Stimulated activated CD8-positive, alpha-beta memory T cell treated with anti-CD3 and anti-CD28 coated beads, Interleukin-7, amount 100 ng/mL, for 24 hours (primary cell): ENCODE measurements at regions not wholly inside any gene's neighbourhood (a gene's known extent, or its start where the extent isn't known, plus 50 kb on each side); places are given as distances from the start of the nearest gene placed in this dataset.

ENCODE experiments used
- DNase-seq: peaks from one replicate; pipeline ENCODE4 v3.0.0-alpha.2; 2020; ENCODE audit warnings: low read depth

DNA sequence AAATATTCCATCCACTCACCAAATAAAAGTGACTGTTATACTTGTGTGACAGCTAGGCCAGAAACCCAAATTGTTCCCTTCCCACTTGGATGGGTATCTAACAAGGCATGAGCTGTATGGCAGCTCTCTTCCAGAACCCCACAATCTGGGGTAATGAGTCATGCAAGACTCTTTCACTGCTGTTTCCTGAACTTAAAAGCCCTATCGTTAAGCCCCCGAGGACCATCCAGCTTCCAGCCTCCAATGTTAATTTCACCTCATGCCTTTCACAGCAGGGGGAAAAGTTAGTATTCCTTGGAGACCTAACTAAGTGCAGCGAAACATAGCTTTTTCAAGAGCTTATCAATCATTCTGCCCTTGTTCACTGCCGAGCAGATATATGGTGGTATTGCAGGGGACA, 368.6 kb upstream of the HSFY2 start:
- no peak for DNase-seq

DNA sequence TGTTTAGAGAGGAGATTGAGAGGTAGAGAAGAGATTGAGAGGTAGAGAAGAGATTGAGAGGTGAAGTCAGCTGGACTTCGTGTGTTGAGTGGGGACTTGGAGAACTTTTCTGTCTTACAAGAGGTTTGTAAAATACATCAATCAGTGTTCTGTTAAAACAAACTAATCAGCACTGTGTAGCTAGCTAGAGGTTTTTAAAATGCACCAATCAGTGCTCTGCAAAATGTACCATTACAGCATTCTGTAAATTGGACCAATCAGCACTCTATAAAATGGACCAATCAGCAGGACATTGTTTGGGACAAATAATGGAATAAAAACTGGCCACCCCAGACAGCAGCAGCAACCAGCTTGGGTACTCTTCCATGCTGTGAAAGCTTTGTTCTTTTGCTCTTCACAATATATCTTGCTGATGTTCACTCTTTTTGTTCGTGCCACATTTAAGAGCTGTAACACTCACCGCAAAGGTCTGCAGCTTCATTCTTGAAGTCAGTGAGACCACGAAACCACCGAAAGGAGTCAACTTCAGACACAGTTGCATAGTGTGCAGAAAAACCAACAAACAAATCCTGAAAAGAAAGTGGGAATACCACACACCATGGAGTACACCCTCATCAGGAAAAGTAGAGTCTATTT, 366.9 kb upstream of the HSFY2 start:
- no peak for DNase-seq

DNA sequence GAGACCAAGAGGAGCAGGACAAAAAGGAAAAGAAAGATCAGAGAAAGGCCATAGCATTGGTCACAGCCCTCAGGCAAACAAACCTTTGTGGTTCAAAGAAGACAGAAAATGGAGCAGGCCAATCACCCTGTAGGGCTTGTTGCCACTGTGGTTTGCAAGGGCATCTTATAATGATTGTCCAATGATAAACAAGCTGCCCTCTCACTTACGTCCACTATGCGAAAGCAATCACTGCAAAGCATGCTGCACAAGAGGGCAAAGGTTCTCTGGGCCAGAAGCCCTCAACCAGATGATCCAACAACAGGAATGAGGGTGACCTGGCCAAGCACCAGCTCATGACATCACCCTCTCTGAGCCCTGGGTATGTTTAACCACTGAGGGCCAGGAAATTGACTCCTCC, 360.9 kb upstream of the HSFY2 start:
- no peak for DNase-seq

DNA sequence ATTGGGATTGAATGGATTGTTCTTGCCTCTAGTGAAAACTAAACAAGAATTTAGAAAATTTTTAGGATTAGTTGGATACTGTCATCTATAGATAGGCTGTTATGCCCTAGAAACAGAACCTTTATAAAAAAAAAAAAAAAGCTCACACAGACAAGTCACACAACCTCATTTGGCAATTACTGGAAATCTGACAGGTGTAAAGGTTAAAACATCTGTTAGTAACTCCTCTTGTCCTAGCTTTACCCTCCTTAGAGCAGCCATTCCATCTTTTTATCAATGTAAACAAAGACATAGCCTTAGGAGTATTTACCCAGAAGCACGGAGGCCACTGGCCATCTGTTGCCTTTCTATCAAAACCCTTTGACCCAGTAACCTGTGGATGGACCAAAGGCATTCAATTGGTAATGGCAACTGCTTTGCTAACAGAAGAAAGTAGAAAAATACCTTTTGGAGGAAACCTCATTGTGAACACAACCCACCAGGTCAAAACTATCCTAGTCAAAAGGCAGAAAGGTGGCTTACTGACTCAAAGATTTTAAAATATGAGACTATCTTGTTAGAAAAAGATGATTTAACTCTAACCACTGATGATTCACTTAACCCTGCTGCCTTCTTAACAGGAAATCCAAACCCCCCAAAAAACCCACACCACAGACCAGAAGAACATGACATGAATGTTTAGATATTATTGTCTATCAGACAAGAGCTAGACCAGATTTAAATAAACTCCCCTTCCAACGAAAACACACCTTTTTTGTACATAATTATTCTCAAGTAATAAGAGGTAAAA, 357.2 kb upstream of the HSFY2 start:
- DNase-seq = no peak

DNA sequence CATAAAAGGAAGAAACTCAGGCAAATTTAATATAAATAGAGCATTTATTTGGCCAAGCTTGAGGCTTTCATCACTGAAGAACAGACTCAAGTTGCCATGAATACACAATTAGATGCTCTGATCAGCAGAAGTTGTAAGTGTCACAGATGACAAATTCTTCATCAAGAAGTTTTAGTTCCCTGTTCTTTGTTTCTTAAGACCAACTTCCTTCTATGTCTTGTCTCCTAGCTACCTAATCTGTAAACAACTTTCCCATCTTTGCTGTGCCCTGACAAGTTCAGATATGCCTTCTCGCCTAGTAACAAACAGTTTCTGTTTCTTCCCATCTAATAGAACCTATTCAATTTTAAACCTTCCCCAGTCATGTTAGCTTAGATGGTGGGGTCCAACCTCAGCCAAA, 353.4 kb upstream of the HSFY2 start:
- no peak for DNase-seq

DNA sequence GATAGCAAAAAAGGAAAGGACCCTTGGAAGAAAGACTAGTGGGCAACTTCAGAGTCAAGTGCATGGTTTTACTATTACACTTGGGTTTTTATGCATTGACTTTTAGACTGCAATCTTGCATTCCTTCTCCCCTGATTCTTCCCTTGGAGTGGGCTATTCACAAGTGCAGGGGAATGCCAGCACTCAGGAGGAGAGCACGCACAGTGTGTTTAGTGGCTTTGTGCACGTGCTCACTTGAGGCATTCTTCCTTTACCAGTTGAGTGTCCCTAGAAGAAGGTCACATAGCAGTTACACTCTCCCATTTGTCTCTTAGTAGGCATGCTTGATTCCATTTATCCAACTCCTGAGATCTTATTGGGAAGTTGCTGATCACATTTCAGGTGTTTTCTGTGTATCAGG, 351.1 kb upstream of the HSFY2 start:
- DNase-seq = no peak

DNA sequence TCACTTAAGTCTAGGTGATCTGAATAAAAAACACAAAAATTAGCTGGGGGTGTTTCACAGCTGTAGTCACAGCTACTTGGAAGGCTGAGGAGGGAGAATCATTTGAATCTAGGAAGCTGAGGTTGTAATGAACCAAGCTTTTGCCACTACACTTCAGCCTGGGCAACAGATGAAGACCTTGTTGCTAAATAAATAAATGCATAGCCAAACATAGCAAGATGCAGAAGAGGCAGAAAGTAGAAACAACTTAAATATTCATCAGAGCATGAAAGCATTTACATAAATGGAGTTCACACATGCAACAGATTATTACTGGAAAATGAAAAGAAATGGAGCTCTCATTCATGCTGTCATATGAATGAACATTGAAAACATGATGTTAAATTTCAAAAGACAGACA, 348.9 kb upstream of the HSFY2 start:
- no peak for DNase-seq

DNA sequence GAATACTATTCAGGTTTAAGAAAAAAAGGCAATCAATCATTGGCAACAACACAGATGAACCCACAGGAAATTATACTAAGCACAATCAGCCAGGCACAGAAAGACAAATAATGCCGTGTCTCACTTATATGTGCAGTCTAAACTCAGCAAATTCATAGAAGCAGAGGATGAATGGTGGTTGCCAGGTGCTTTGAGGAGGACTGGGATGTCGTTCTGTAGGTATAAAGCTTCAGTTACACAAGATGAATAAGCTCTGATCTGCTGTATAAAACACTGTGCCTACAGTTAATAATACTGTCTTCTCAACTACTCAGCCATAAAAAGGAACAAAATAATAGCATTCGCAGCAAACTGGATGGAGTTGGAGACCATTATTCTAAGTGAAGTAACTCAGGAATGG, 324.8 kb upstream of the HSFY2 start:
- no peak for DNase-seq

DNA sequence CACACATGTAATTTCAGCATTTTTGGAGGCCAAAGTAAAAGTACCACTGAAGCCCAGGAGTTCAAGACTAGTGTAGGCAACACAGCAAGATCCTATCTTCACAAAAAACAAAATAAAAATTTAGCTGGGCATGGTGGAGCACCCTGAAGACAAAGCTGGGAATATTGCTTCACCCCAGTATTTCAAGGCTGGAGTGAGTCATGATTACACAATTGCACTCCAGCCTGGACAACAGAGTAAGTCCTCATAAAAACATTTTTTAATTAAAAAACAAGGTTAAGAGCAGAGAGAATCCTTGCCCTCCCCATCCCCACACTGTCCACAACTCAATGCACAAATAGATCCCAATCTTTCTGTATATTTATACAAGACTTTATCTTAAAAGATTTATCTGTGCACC, 321.9 kb upstream of the HSFY2 start:
- DNase-seq = no peak

DNA sequence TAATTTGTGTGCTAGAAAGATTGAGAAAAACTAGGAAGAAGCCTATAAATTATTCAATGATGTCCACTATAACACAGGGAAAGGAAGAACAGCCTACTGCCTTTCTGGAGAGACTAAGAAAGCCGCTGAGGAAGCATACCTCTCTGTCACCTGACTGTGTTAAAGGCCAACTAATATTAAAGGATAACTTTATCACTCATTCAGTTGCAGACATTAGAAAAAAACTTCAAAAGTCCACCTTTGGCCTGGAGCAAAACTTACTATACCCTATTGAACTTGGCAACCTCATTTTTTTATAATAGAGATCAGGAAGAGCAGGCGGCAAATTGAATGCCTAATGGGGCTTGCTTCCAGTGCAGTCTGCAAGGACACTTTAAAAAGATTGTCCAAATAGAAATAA, 309.5 kb upstream of the HSFY2 start:
- DNase-seq = no peak

DNA sequence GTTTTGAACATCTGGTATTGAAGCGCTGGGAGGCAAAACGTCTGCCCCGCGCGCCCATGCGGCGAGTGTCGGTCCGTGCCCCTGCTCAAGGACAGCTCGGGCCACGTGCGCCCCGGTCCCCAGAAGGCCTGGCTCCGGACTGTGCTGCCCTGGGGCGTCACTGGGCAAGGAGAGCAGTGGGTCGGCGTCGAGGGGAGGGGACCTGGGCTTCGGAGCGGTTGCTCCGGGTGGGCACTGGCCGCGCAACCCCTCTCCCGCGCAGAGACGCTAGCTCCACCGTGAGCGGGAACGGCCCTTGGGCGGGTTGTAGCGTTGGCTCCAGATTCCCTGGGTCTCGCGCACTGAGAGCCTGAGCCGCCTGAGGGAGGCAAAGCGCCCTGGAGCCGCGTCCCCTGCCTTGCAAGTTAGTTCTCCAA, 304.2 kb upstream of the HSFY2 start:
- DNase-seq = no peak

DNA sequence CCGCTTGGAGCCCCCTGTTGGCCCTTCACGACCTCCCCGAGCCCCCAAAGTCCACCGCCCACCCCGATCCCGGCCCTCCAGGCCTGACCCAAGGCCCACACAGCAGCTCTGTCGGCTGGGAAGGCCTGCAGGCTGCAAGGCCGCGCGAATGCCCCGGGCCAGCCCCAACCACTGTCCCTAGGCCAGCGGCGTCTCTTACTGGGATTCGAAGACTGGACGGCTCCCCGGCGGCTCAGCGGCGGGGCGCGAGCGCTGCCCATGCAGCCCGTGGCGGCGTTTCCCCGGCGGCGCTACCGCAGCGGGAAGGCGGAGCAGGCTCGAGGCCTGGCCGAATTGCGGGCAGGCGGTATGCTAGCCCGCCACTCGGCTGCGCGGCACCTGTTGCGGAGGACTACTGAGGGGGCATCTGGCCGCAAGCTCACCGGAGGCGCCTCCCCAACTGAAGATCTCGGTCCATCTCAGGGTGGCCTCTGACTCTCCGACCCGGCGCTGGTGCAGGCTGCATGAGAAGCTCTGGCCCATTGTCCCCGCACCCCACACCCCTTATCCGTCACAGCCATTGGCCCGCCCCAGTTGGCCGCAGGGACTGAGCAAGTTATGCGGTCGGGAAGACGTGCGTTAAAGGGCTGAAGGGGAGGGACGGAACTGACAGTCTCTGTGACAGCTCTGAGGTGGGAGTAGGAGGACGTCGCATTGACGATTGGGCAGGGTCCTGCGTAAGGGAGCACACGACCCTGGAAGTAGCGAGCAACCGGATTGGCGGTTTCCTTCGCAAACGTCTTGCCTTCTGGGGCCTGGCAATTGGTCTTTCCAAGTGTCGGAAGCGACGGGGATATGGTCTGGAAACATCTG, 303.5 kb upstream of the HSFY2 start:
- no peak for DNase-seq

DNA sequence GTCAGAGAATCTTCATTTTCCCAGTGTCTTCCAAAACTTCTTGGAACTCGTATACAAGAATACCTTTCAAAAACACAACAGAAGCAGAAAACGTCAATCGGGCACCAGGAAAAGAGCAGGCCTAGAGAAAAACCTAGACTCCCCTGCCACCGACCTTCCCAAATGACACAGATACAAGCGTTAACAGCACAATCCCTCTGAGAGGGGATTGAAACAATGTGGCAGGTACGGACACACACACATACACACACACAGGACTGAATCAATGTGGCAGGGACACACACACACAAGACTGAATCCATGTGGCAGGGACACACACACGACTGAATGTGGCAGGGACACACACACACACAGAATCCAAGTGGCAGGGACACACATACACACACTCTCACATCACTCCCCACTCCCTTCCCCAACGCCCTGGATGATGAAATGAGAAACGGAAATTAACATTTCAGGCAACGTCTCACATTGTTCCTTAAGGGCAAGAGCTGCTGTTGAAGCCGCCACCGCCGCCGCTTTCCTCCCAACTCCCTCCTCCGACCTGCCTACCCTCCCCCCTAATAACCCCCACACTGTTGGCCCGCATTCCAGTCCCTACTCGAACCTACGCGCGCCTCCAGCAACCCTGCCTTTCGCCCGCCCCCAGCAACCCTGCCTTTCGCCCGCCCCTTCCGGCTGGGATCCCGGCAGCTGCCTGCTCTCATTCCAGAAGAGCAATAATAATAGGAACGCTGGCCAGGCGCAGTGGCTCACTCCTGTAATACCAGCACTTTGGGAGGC, 302.1 kb upstream of the HSFY2 start:
- no peak for DNase-seq

DNA sequence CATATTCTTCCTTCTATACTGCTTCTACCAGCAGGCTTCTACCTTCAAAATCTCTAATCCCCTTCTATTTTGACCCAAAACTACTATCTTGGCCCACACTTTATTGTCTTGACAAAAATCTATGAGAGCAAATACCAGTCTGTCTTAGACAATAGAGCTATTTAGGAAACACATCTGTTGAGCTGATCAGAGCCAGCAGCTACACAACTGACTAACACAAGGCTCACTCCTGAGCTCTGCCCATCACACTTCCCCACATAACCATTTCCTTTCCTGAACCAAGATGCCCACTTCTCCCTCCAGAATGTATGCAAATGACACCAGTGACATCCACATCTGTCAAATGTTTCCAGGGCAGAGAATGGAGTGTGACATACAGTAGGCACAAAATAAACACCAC, 293.9 kb upstream of the HSFY2 start:
- DNase-seq = no peak

DNA sequence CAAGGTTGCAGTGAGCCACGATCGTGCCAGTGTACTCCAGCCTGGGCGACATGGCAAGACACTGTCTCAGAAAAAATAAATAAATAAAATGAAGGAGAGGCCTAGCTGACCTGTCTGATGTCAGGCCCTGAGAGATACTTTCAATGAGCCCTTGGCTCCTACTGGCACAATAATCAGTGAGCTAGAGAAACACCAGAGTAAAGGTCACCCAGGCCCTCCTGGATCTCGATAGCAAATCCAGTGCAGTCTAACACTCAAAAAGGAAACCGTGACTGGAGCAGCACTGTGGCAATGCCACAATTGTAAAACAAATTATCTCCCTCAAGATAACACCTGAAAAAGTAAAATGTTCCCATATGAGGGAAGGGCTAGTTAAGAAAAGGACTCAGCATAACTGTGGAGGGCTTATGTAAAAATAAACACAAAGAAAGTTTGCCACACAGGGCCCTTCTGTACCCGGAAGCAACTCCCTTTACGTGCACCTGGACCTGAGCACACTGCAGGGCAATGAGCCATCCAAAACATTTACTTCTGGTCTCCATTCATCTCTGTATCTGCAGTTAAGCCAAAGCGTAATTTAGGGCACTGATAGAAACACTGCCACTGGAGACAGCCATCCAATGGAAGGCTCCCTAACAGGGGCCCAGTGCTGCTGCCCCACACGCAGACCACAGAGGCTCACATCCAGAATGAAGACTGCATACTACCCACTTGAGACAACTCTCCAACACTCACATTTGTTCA, 293.1 kb upstream of the HSFY2 start:
- no peak for DNase-seq

DNA sequence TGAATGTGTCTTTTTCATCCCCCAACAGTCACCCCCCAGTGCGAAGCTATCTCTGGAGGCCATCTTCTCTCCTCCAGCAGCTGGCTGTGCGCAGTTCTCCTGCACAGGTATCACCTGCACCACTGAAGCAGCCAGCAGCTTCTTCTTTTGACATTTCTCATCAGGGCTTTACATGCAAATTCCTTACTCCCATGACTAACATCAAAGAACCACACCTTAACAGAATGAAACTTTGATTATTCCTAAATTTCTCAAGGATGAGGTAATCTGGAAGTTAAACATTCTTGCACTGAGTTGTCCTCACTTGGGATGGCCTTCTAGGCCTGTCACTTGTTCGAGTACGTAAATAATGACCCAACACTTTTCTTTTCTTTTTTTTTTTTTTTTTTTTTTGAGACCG, 291.6 kb upstream of the HSFY2 start:
- no peak for DNase-seq

DNA sequence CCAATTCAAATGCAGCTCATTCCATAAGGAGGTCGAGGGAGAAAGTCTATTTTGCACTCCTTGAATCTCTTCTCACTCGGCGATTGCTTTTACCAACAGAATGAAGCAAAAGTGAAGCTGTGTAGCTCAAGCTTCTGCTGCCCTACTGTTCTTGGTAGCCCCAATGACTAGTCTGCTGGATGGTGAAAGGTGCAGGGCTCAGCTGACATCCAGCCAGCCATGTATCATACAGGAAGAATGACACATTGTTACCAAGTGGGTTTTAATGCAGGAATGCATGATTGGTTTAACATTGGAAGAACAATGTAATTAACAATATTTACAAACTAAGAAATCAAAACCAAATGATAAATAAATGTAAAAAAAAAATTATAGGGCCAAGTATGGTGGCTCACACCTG, 286.2 kb upstream of the HSFY2 start:
- DNase-seq = no peak

DNA sequence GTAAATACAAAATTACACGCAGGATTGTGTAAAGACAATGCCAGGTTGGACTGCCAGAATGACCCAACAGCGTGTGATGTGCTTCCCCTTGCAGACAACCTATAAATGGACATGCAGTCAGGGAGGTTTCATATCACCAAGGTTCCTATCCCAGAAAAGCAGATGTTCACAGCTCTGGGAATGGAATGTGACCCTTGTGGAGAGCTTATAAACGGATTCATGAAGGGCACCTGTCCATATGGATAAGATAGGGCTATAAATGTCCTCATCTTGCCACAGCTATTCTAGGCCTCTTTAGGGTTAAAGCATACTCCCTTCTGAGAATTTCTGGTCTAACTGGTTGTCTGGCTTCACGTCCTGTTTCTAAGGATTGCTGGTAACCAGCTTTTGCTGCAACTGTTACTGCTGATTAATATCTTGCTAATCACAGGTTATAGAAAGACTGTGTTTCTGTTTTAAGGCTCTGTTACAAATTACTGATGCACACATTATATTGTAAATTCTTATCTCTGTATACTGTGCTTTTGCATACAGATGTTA, 285.4 kb upstream of the HSFY2 start:
- DNase-seq = no peak

DNA sequence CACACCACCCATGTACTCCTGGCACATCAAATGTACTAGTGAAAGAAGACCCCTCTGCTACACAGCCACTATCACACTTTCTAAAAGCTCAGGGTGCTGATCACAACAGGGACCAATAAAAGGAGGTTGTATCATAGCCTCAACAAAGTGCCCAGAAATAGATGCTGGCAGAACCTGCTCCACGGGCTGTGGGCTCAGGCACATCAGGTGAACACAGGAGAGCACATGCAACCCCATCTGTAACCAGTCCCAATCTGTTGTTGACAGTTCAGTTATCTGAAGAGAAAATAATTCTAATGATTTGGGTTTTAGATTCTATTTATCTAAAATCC, 282.6 kb upstream of the HSFY2 start:
- no peak for DNase-seq

DNA sequence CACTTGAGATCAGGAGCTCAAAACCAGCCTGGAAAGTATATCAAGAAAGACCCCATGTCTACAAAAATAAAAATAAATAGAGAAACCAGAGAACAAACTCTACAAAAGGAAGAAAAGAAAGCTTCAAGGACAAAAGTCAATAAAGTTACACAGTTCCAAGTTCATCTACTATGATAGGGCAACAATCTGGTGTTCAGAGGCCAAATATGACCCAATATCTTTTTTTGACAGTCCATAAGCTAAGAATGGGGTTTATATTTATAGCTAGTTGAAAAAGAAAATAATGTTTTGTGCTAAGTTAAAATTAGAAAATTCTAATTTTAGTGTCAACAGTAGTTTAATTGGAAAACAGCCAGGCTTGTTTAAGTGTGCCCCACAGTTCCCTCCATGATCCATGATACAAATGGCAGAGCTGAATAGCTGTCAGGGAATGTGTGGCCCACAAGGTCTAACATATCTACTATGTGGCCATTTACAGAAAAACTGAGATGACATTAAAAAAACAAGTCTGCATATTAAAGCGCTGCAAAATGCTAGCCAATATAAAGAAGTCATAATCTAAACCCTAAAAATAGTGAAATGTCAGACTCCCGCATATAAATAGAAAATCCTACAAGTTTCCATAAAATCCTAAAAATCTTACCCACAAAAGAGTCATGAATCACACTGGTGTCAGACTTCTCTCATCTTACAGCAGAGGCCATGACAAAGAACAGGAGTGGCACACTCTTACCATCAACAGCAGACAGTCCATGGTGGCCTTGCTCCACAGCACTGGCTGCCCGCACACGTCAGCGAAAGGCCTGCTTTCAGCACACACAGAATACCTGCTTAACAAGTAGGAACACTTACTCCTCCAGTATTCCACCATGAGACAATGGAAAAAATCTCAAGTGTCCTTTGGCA, 281.9 kb upstream of the HSFY2 start:
- no peak for DNase-seq
